ENCODE measurements at regions not wholly inside any gene's neighbourhood (a gene's known extent, or its start where the extent isn't known, plus 50 kb on each side); places are given as distances from the start of the nearest gene placed in this dataset.

- DNase-seq, result no peak
Measured at GRCh38 chr13:99819967-99820366, 151.6 kb downstream of the ZIC5 start.

GRCh38 chr13:99816321-99816720, 155.2 kb downstream of the ZIC5 start:
- no peak for DNase-seq

- no peak for DNase-seq
Measured at GRCh38 chr13:99813336-99814095, 158.1 kb downstream of the ZIC5 start.

- no peak for DNase-seq
Measured at GRCh38 chr13:99812625-99813024, 158.9 kb downstream of the ZIC5 start.

GRCh38 chr13:99811067-99811700, 160.4 kb downstream of the ZIC5 start:
- DNase-seq, result no peak

- no peak for DNase-seq
Measured at GRCh38 chr13:99809926-99810325, 161.6 kb downstream of the ZIC5 start.

GRCh38 chr13:99809496-99809895, 162.1 kb downstream of the ZIC5 start:
- DNase-seq, result no peak

- no peak for DNase-seq
Measured at GRCh38 chr13:99808786-99809185, 162.8 kb downstream of the ZIC5 start.

- DNase-seq, result peak; percentile 62 to 81
Measured at GRCh38 chr13:99806671-99807070, 164.9 kb downstream of the ZIC5 start.

GRCh38 chr13:99805361-99805760, 166.2 kb downstream of the ZIC5 start:
- peak in 1 of 2 experiments; percentile 33 for DNase-seq

GRCh38 chr13:99803141-99803540, 168.4 kb downstream of the ZIC5 start:
- DNase-seq, result no peak

GRCh38 chr13:99802416-99802815, 169.2 kb downstream of the ZIC5 start:
- no peak for DNase-seq

GRCh38 chr13:99800951-99801350, 170.6 kb downstream of the ZIC5 start:
- no peak for DNase-seq

- no peak for DNase-seq
Measured at GRCh38 chr13:99800011-99800410, 171.6 kb downstream of the ZIC5 start.

GRCh38 chr13:99798756-99799155, 172.8 kb downstream of the ZIC5 start:
- DNase-seq, result peak in 1 of 2 experiments; percentile 29

- DNase-seq, result no peak
Measured at GRCh38 chr13:99797691-99798090, 173.9 kb downstream of the ZIC5 start.

- DNase-seq, result no peak
Measured at GRCh38 chr13:99796175-99796819, 175.3 kb downstream of the ZIC5 start.

GRCh38 chr13:99792079-99792921, 179.3 kb downstream of the ZIC5 start:
- DNase-seq, result peak; percentile 66 to 88

- no peak for DNase-seq
Measured at GRCh38 chr13:99782669-99783068, 188.9 kb downstream of the ZIC5 start.

- DNase-seq, result peak; percentile 88 to 95
Measured at GRCh38 chr13:99778500-99778899, 193.1 kb downstream of the ZIC5 start.

- DNase-seq, result peak in 1 of 2 experiments; percentile 48
Measured at GRCh38 chr13:99777873-99778272, 193.7 kb downstream of the ZIC5 start.

- no peak for DNase-seq
Measured at GRCh38 chr13:99774644-99775043, 196.9 kb downstream of the ZIC5 start.

- no peak for DNase-seq
Measured at GRCh38 chr13:99768986-99769385, 202.6 kb downstream of the ZIC5 start.
